ENCODE measurements at regions not wholly inside any gene's neighbourhood (a gene's known extent, or its start where the extent isn't known, plus 50 kb on each side); places are given as distances from the start of the nearest gene placed in this dataset.

- no peak overlapping the region for H2AFZ ChIP-seq (ENCODE audit: control insufficient read depth, low read depth, low read length)
- no peak for ATAC-seq
- no peak overlapping the region for H3K4me3 ChIP-seq
- no peak overlapping the region for H3K4me2 ChIP-seq (ENCODE audit: control insufficient read depth, insufficient read depth)
- FAIRE-seq: no peak
- no peak overlapping the region for H3K9ac ChIP-seq (ENCODE audit: control insufficient read depth, insufficient read depth, low read length)
- ChIA-PET CTCF (no interaction called here), SMC1A (ENCODE audit: uncharacterized antibody, unreplicated experiment) (no interaction called here), RAD21 (ENCODE audit: unreplicated experiment) (no interaction called here), POLR2A (no interaction called here)
- WGBS (ENCODE audit: insufficient coverage, insufficient replicate concordance, low lambda C conversion rate, missing lambda C conversion rate): 24% methylated on average over 23 of the region's 24 CpGs
- intact Hi-C loops (cut with micrococcal nuclease; ENCODE audit: unreplicated experiment) (no loop called here), in situ Hi-C loops (cut with MboI) (no loop called here)
- H3K79me2 ChIP-seq (ENCODE audit: control insufficient read depth, insufficient read depth, low read length): no peaks in the 10 kb centered on the region
- H3K4me1 ChIP-seq (ENCODE audit: control insufficient read depth, insufficient read depth, low read length): no peaks in the 10 kb centered on the region
- no peaks in the 10 kb centered on the region for H3K27me3 ChIP-seq (replicated peaks in 1 of 2; ENCODE audit: control insufficient read depth in 2 of 2, insufficient read depth in 2 of 2, low read length in 1 of 2)
- H3K36me3 ChIP-seq (ENCODE audit: control insufficient read depth in 2 of 2, insufficient read depth in 2 of 2, low read length in 1 of 2): no peaks in the 10 kb centered on the region
- H4K20me1 ChIP-seq (ENCODE audit: control insufficient read depth, insufficient read depth): no peaks in the 10 kb centered on the region
- DNase-seq (ENCODE audit: low read depth, low spot score): no peak
- H3K9me3 ChIP-seq (replicated peaks; ENCODE audit: control insufficient read depth, insufficient read depth, low read length): no peaks in the 10 kb centered on the region
- no peak overlapping the region for H3K27ac ChIP-seq (ENCODE audit: control insufficient read depth, insufficient read depth)
- no TSS peak for BruUV-seq (replicated peaks)
- TF ChIP-seq SMAD5 (IDR thresholded peaks at IDR 0.05; ENCODE audit: low read depth) (no peak), JUND (IDR thresholded peaks at IDR 0.05; ENCODE audit: low read depth, low read length) (no peak), USF2 (IDR thresholded peaks at IDR 0.05; ENCODE audit: borderline replicate concordance, low read depth, low read length) (no peak), JUNB (IDR thresholded peaks at IDR 0.05) (no peak), HDAC6 (IDR thresholded peaks at IDR 0.05; ENCODE audit: unreplicated experiment) (no peak), BHLHE40 (IDR thresholded peaks at IDR 0.05; ENCODE audit: borderline replicate concordance in 1 of 2, low read depth in 2 of 2, low read length in 1 of 2) (no peak), NRF1 (conservative IDR thresholded peaks at IDR 0.05; ENCODE audit: low read depth, low read length) (no peak), EED (IDR thresholded peaks at IDR 0.05; ENCODE audit: low read depth) (no peak), KLF5 (IDR thresholded peaks at IDR 0.05; ENCODE audit: partially characterized antibody) (no peak), MYC (IDR thresholded peaks at IDR 0.05; ENCODE audit: insufficient read depth, insufficient read length, insufficient replicate concordance, low read length, severe bottlenecking) (no peak), SREBF2 (IDR thresholded peaks at IDR 0.05; ENCODE audit: low read length) (no peak), CEBPZ (IDR thresholded peaks at IDR 0.05; ENCODE audit: low read depth, low read length) (no peak)
- TF ChIP-seq, protein P1, sequence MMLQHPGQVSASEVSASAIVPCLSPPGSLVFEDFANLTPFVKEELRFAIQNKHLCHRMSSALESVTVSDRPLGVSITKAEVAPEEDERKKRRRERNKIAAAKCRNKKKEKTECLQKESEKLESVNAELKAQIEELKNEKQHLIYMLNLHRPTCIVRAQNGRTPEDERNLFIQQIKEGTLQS (IDR thresholded peaks at IDR 0.05; ENCODE audit: borderline replicate concordance, extremely low read depth, low read depth, low read length): no peak
- TF ChIP-seq, protein P2, sequence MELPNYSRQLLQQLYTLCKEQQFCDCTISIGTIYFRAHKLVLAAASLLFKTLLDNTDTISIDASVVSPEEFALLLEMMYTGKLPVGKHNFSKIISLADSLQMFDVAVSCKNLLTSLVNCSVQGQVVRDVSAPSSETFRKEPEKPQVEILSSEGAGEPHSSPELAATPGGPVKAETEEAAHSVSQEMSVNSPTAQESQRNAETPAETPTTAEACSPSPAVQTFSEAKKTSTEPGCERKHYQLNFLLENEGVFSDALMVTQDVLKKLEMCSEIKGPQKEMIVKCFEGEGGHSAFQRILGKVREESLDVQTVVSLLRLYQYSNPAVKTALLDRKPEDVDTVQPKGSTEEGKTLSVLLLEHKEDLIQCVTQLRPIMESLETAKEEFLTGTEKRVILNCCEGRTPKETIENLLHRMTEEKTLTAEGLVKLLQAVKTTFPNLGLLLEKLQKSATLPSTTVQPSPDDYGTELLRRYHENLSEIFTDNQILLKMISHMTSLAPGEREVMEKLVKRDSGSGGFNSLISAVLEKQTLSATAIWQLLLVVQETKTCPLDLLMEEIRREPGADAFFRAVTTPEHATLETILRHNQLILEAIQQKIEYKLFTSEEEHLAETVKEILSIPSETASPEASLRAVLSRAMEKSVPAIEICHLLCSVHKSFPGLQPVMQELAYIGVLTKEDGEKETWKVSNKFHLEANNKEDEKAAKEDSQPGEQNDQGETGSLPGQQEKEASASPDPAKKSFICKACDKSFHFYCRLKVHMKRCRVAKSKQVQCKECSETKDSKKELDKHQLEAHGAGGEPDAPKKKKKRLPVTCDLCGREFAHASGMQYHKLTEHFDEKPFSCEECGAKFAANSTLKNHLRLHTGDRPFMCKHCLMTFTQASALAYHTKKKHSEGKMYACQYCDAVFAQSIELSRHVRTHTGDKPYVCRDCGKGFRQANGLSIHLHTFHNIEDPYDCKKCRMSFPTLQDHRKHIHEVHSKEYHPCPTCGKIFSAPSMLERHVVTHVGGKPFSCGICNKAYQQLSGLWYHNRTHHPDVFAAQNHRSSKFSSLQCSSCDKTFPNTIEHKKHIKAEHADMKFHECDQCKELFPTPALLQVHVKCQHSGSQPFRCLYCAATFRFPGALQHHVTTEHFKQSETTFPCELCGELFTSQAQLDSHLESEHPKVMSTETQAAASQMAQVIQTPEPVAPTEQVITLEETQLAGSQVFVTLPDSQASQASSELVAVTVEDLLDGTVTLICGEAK (IDR thresholded peaks at IDR 0.05; ENCODE audit: borderline replicate concordance): no peak
These were observed 56.4 kb upstream of the TPM4 start for GRCh38 chr19:16019691-16020448.
